Activated T-cell treated with anti-CD3 and anti-CD28 coated beads, Interleukin-2, amount 50 U/mL, for 72 hours (primary cell): ENCODE measurements at regions not wholly inside any gene's neighbourhood (a gene's known extent, or its start where the extent isn't known, plus 50 kb on each side); places are given as distances from the start of the nearest gene placed in this dataset.

Source experiments
- ATAC-seq, 2 donors: fragments of 150-1000 bp; cut with Tn5 transposase; replicated peaks in 1 of 2; 2 replicates each; pipeline ENCODE4 v1.10.0; 2021; ENCODE audit warnings: moderate library complexity in 2 of 2, mild to moderate bottlenecking in 1 of 2
- DNase-seq, 2 donors: peaks; one replicate each; pipeline ENCODE4 v3.0.0; 2021 to 2022; ENCODE audit warnings: mixed read lengths in 1 of 2
- H3K27ac Mint-ChIP-seq: one replicate; pipeline ENCODE4 v1.8.0; 2022; ENCODE audit warnings: mild to moderate bottlenecking, moderate library complexity, mixed read lengths
- H3K27me3 Mint-ChIP-seq: one replicate; pipeline ENCODE4 v1.8.0; 2022; ENCODE audit warnings: low read depth, mixed read lengths
- H3K36me3 Mint-ChIP-seq, 2 donors: one replicate each; pipeline ENCODE4 v1.8.0; 2022; ENCODE audit warnings: mixed read lengths in 2 of 2, mild to moderate bottlenecking in 1 of 2; ENCODE audit not compliant: insufficient read depth in 2 of 2
- H3K4me1 Mint-ChIP-seq: one replicate; pipeline ENCODE4 v1.8.0; 2022; ENCODE audit warnings: low read depth, mixed read lengths
- H3K4me3 Mint-ChIP-seq, 2 donors: one replicate each; pipeline ENCODE4 v1.8.0; 2022; ENCODE audit warnings: mild to moderate bottlenecking in 2 of 2, mixed read lengths in 2 of 2, moderate library complexity in 2 of 2
- H3K9me3 Mint-ChIP-seq, 2 donors: one replicate each; pipeline ENCODE4 v1.8.0; 2022; ENCODE audit warnings: mixed read lengths in 2 of 2

DNA sequence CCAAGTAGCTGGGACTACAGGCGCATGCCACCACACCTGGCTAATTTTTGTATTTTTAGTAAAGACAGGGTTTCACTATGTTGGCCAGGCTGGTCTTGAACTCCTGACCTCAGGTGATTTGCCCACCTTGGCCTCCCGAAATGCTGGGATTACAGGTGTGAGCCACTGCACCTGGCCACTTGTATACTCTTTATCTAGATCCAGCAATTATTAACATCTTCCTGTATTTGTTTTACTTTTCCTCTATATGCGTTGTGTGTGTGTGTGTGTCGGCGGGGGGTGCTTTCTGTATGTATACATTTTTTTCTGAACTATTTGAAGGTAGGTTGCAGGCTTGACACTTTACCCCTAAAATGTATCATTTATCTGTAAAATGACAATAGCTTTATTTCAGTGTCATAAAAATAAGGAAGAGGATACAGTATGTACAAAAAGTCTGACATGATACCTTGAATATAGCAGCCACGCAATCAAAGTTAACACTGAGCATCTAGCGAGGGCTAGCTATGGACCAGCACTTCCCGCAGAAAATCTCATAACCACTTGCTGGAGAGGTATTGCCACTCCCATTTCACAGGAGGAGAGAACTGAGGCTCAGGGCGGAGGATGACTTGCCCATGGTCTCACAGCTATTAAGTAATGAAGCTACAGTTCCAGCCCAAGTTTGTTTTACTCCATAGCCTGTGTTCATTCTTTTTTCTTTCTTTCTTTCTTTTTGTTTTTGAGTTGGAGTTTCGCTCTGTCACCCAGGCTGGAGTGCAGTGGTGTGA, 251.3 kb downstream of the MYCN start:
- DNase-seq (no peak), ATAC-seq (no peak)
- Mint-ChIP-seq H3K9me3 (no peaks in the 10 kb centered on the region), H3K27ac (no peak overlapping the region), H3K27me3 (no peaks in the 10 kb centered on the region), H3K36me3 (no peaks in the 10 kb centered on the region), H3K4me1 (no peaks in the 10 kb centered on the region), H3K4me3 (no peak overlapping the region)

DNA sequence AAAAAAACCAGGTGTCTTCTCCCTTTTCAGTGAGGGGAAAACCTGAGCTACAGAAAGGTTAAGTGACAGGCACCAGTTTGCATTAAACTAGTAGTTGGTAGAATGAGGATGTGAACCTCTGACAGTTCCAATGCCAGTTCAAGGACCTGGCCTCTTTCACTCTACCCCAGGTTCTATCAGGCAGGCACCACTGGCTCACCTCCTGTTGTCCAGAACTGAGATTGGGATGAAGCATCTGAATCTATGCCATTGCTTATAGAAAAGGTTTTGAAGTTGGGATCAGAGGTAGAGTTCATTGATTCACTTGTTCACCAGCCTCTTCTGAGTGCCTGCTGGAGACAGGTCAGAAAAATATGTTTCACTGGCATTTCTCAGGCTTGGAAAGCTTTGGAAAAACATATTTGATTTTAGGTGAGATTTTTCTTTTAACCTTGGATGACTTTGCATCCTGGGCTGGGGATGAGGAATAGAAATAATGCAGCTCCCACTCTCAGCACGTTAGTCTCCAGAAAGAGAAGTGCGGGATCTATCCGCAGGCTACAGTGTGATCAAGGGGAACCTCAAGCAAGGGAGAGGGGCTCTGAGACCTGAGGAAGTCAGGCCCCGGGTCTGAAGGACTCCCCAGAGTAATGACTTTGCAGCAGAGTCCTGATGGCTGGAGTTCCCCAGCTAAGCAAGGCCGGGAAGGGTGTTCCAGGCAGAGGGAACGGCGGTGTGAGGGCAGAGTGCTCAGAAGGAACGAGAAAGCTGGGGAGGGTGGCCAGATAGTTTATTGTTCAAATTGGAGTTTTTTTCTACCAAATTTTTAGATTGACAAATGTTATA, 250.3 kb downstream of the MYCN start:
- H3K27me3 Mint-ChIP-seq: no peaks in the 10 kb centered on the region
- no peaks in the 10 kb centered on the region for H3K4me1 Mint-ChIP-seq
- H3K27ac Mint-ChIP-seq: no peak overlapping the region
- H3K36me3 Mint-ChIP-seq: no peaks in the 10 kb centered on the region
- ATAC-seq: no peak
- H3K9me3 Mint-ChIP-seq: no peaks in the 10 kb centered on the region
- H3K4me3 Mint-ChIP-seq: no peak overlapping the region
- no peak for DNase-seq

DNA sequence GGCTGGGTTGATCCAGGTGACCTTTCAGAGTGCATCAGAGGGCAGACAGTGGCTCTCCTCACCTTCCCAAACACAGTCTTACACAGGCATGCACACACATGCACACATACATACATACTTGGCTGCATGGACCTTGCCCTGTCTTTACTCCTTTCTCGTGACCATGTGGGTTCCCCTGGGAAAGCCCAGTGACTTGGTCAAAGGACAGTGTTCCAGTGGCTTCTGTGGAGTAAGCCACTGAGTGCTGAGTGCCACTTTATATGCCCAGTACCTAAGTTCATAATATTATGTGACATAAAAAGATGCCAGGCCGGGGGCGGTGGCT, 249.4 kb downstream of the MYCN start:
- DNase-seq (no peak), ATAC-seq (no peak)
- no peaks in the 10 kb centered on the region for H3K27me3 Mint-ChIP-seq
- H3K36me3 Mint-ChIP-seq: no peaks in the 10 kb centered on the region
- H3K4me1 Mint-ChIP-seq: no peaks in the 10 kb centered on the region
- no peaks in the 10 kb centered on the region for H3K9me3 Mint-ChIP-seq
- no peak overlapping the region for H3K4me3 Mint-ChIP-seq
- no peak overlapping the region for H3K27ac Mint-ChIP-seq

GRCh38 chr2:16189029-16189835, 248.9 kb downstream of the MYCN start:
- Mint-ChIP-seq H3K4me1 (no peaks in the 10 kb centered on the region), H3K27ac (no peak overlapping the region), H3K4me3 (no peak overlapping the region), H3K36me3 (no peaks in the 10 kb centered on the region), H3K9me3 (no peaks in the 10 kb centered on the region), H3K27me3 (no peaks in the 10 kb centered on the region)
- DNase-seq (no peak), ATAC-seq (no peak)

GRCh38 chr2:16188261-16188890, 248.0 kb downstream of the MYCN start:
- H3K9me3 Mint-ChIP-seq: no peaks in the 10 kb centered on the region
- H3K4me3 Mint-ChIP-seq: no peak overlapping the region
- H3K27me3 Mint-ChIP-seq: peaks cover 1% of the 10 kb centered on the region
- ATAC-seq (no peak), DNase-seq (no peak)
- no peak overlapping the region for H3K27ac Mint-ChIP-seq
- no peaks in the 10 kb centered on the region for H3K4me1 Mint-ChIP-seq
- no peaks in the 10 kb centered on the region for H3K36me3 Mint-ChIP-seq

GRCh38 chr2:16187482-16187817, 247.1 kb downstream of the MYCN start:
- peaks cover 5% of the 10 kb centered on the region for H3K27me3 Mint-ChIP-seq
- H3K27ac Mint-ChIP-seq: no peak overlapping the region
- H3K4me3 Mint-ChIP-seq: no peak overlapping the region
- DNase-seq (no peak), ATAC-seq (no peak)
- H3K36me3 Mint-ChIP-seq: no peaks in the 10 kb centered on the region
- H3K4me1 Mint-ChIP-seq: no peaks in the 10 kb centered on the region
- H3K9me3 Mint-ChIP-seq: no peaks in the 10 kb centered on the region

DNA sequence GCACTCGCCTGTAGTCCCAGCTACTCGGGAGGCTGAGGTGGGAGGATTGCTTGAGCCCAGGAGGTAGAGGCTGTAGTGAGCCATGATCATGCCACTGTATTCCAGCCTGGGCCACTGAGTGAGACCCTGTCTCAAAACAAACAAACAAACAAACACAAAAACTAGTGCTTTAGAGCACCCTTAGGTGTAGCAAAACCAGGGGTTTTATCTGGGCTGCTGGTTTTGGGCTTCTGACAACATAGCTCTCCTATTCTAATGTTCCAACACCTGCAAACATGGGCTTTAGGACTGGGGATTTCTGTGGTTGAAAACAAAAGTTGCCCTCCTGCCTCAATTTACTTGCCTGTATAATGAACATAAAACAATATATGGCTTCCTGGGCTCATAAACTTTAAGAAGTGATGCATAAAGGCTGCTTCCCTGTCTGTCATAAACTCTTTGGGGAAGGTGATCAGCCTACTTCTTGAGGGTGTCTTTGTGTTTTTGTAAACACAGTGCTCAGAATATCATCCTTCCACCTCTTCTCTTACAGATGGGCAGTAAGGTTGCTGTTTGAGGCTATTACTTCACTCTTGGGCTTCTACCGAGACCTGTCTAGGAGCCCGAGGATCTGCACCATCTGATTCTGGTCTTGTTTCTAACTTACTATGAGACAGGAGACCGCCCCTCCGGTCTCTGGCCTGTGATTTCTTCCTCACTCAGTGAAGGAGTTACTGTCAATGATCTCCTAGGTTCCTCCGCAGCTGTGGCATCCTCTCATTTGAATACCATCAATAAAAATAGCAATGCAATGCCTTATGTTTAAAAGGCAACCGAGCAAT, 246.5 kb downstream of the MYCN start:
- DNase-seq: no peak
- H3K27me3 Mint-ChIP-seq: peaks cover 5% of the 10 kb centered on the region
- no peak overlapping the region for H3K27ac Mint-ChIP-seq
- no peaks in the 10 kb centered on the region for H3K36me3 Mint-ChIP-seq
- ATAC-seq: no peak
- no peak overlapping the region for H3K4me3 Mint-ChIP-seq
- no peaks in the 10 kb centered on the region for H3K4me1 Mint-ChIP-seq
- H3K9me3 Mint-ChIP-seq: no peaks in the 10 kb centered on the region

- no peaks in the 10 kb centered on the region for H3K4me1 Mint-ChIP-seq
- DNase-seq: no peak
- H3K27me3 Mint-ChIP-seq: peaks cover 5% of the 10 kb centered on the region
- no peaks in the 10 kb centered on the region for H3K36me3 Mint-ChIP-seq
- H3K4me3 Mint-ChIP-seq: no peak overlapping the region
- no peaks in the 10 kb centered on the region for H3K9me3 Mint-ChIP-seq
- ATAC-seq: no peak
- no peak overlapping the region for H3K27ac Mint-ChIP-seq
These were observed 245.5 kb downstream of the MYCN start for GRCh38 chr2:16185801-16186272.

DNA sequence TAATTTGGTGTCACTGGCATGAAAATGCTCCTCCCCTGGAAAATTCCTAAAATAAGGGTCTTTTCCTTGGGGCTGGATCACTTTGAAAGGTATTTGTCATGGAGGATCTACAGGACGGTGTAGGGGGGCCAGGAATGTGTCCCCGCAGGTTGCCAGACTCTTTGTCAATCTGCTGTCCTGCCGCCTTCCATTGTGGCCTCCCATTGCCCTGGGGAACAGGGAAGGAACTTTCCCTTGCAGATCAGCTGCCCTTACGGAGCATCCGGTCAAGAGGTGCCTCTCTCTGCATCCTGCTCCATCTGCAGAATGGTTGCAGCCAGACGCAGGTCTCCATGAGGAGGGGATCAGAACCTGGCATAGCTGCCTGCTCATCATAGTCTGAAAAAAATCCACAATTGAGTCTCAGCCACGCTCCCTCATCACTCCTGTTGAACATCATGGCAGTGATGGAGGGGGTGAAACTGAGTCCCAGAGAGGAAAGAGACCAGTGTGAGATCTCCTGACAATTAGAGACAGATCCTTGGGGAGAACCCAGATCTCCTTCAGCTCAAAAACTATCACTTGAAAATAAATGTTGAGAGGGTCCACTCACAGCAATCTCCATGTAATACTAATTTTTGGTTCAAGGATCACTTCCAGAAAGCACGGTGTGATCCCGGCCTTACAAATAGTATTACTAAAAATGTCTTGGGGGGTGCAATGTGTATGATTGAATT, 244.8 kb downstream of the MYCN start:
- peaks cover 5% of the 10 kb centered on the region for H3K27me3 Mint-ChIP-seq
- no peak overlapping the region for H3K4me3 Mint-ChIP-seq
- H3K4me1 Mint-ChIP-seq: no peaks in the 10 kb centered on the region
- H3K27ac Mint-ChIP-seq: no peak overlapping the region
- no peak for DNase-seq
- H3K36me3 Mint-ChIP-seq: no peaks in the 10 kb centered on the region
- no peaks in the 10 kb centered on the region for H3K9me3 Mint-ChIP-seq
- no peak for ATAC-seq

GRCh38 chr2:16184341-16184890, 244.1 kb downstream of the MYCN start:
- Mint-ChIP-seq H3K36me3 (no peaks in the 10 kb centered on the region), H3K9me3 (no peaks in the 10 kb centered on the region), H3K4me3 (no peak overlapping the region), H3K27me3 (peaks cover 5% of the 10 kb centered on the region), H3K4me1 (no peaks in the 10 kb centered on the region), H3K27ac (no peak overlapping the region)
- ATAC-seq: no peak
- DNase-seq: no peak

- DNase-seq (no peak), ATAC-seq (no peak)
- H3K4me1 Mint-ChIP-seq: no peaks in the 10 kb centered on the region
- H3K4me3 Mint-ChIP-seq: no peak overlapping the region
- H3K27me3 Mint-ChIP-seq: peaks cover 5% of the 10 kb centered on the region
- H3K36me3 Mint-ChIP-seq: no peaks in the 10 kb centered on the region
- H3K9me3 Mint-ChIP-seq: no peaks in the 10 kb centered on the region
- H3K27ac Mint-ChIP-seq: no peak overlapping the region
These were observed 243.0 kb downstream of the MYCN start for GRCh38 chr2:16183345-16183744.

- Mint-ChIP-seq H3K4me1 (no peaks in the 10 kb centered on the region), H3K27me3 (peaks cover 5% of the 10 kb centered on the region), H3K4me3 (no peak overlapping the region), H3K36me3 (no peaks in the 10 kb centered on the region), H3K27ac (no peak overlapping the region), H3K9me3 (no peaks in the 10 kb centered on the region)
- ATAC-seq (no peak), DNase-seq (no peak)
These were observed 242.5 kb downstream of the MYCN start for GRCh38 chr2:16182841-16183240.
